Small intestine (tissue), 7 donors: ENCODE measurements at regions not wholly inside any gene's neighbourhood (a gene's known extent, or its start where the extent isn't known, plus 50 kb on each side); places are given as distances from the start of the nearest gene placed in this dataset.
A peak's percentile ranks its signal among the peaks of the same experiment; 100 is the strongest.

Source experiments
- DNase-seq, 2 donors: peaks; one replicate each; pipeline versions ENCODE4 v3.0.0 to v3.0.0-alpha.2; 2013
- FAIRE-seq: peaks from 2 replicates; lab custom pipeline; 2012; peaks lifted over from hg19 to GRCh38; lab: Jason Lieb, UNC
- H3K27ac ChIP-seq, 3 donors: one replicate each; pipeline ENCODE4 v1.5.1; 2013; ENCODE audit warnings: low read length in 2 of 3, mild to moderate bottlenecking in 2 of 3, control low read depth in 1 of 3, inconsistent platforms in 1 of 3, low read depth in 1 of 3, moderate library complexity in 1 of 3
- H3K27me3 ChIP-seq, 3 donors: one replicate each; pipeline ENCODE4 v1.6.1; 2013; ENCODE audit warnings: low read length in 3 of 3, inconsistent platforms in 1 of 3; ENCODE audit not compliant: control insufficient read depth in 3 of 3, insufficient read depth in 3 of 3
- H3K36me3 ChIP-seq, 3 donors: one replicate each; pipeline ENCODE4 v1.6.1; 2013; ENCODE audit warnings: low read length in 3 of 3, inconsistent platforms in 1 of 3, low read depth in 1 of 3, mild to moderate bottlenecking in 1 of 3, moderate library complexity in 1 of 3; ENCODE audit not compliant: control insufficient read depth in 3 of 3, insufficient read depth in 2 of 3
- H3K4me1 ChIP-seq, 3 donors: one replicate each; pipeline ENCODE4 v1.6.1; 2013; ENCODE audit warnings: low read length in 2 of 3, inconsistent platforms in 1 of 3, low read depth in 1 of 3, mild to moderate bottlenecking in 1 of 3, moderate library complexity in 1 of 3; ENCODE audit not compliant: control insufficient read depth in 3 of 3, insufficient read depth in 2 of 3
- H3K4me3 ChIP-seq, 3 donors: one replicate each; pipeline ENCODE4 v1.5.1; 2013; ENCODE audit warnings: low read length in 3 of 3, control low read depth in 1 of 3, inconsistent platforms in 1 of 3, low read depth in 1 of 3, mild to moderate bottlenecking in 1 of 3, moderate library complexity in 1 of 3
- H3K9me3 ChIP-seq, 2 donors: one replicate each; pipeline ENCODE4 v1.6.1; 2013; ENCODE audit warnings: low read depth in 1 of 2, low read length in 1 of 2; ENCODE audit not compliant: control insufficient read depth in 2 of 2, insufficient read depth in 1 of 2
- WGBS, 3 donors: extraction: QIAGEN DNeasy Blood & Tissue Kit; methylation state at CpG; one replicate each; pipeline ENCODE4 v1.1.7; 2013; 5-methylcytosine and 5-hydroxymethylcytosine counted together
- donor health status: healthy with polysubstance abuse.
- donor health status: control.
- donor health status: control.
- donor health status: Bipolar disorder and iron deficiency.
- donor health status: healthy.

DNA sequence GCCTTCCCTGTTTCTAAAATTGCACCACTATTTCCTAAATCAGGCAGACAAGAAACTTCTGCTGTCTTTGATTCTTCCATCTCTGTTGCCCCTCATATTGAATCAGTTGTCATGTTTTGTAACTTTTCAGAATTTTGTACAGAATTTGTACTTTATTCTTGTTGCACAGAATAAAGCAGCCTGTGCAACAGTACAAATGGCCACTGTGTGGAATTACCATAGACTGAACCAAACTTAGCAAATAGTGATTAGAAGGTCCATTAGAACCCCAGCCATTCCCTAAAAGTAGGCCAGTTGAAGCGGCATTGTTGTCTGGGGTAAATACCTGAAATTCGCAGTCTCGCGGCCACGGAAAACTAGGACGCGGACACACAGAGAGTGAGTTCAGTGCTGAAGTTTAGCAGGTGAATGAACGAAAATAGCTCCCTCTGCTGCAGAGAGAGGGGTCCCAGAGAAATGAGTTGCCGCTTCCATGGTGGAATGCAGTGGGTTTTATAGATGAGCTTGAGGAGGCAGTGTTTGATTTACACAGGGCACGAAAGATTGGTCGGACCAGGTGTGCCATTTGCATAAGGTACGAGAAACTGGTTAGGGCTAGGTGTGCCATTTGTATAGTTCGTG, 71.8 kb downstream of the C4orf33 start:
- Histone ChIP-seq H3K9me3 (no peaks in the 10 kb centered on the region), H3K27me3 (peaks cover 0 to 5% (median 5%) of the 10 kb centered on the region in 3 donors), H3K27ac (no peak overlapping the region), H3K4me1 (no peaks in the 10 kb centered on the region), H3K36me3 (no peaks in the 10 kb centered on the region), H3K4me3 (no peak overlapping the region)
- WGBS, 3 donors: 22 to 42% (median 37%) methylated on average over 13 of the region's 13 CpGs
- peak in 1 of 2 donors; percentile 45 for DNase-seq
- FAIRE-seq: no peak

DNA sequence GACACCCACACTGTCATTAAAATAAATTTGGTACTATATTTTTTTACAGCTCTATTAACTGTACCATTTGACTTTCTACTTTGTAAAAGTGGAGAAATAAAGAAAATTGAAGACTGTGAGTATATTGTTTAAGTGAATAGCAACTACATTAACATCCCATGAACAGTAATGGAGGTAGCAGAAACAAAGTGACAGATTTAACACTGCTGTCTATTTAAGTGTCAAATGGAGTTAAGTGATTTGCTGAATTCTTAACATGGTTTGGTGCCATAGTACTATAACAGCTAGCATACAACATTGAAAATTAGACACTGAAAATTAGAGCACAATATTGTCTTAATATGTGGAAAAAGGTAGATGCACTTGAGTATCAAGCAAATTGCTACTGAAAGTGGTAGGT, 76.2 kb downstream of the C4orf33 start:
- Histone ChIP-seq H3K9me3 (no peaks in the 10 kb centered on the region), H3K4me3 (no peak overlapping the region), H3K27ac (no peak overlapping the region), H3K36me3 (no peaks in the 10 kb centered on the region), H3K4me1 (no peaks in the 10 kb centered on the region), H3K27me3 (peaks cover 0 to 5% (median 5%) of the 10 kb centered on the region in 3 donors)
- FAIRE-seq (no peak), DNase-seq (no peak)

DNA sequence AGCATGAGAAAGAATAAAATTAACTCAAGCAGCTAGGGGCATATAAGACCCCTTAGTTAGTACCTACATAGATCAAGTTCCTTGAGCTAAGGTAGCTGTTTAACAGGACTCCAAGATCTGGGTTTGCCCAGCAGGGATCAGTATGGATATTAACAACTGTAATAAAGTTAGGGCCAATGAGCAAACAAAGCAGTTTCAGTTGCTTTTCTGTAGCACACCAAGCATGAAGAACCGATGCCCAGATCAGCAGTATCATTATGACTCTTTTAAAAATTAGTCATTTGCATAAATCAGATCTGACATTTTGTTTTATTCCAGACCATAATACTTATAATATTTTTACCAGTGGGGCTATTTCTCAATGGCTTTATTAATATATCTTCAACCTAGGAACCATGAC, 80.9 kb downstream of the C4orf33 start:
- Histone ChIP-seq H3K27me3 (no peaks in the 10 kb centered on the region), H3K27ac (no peak overlapping the region), H3K9me3 (no peaks in the 10 kb centered on the region), H3K36me3 (no peaks in the 10 kb centered on the region), H3K4me1 (no peaks in the 10 kb centered on the region), H3K4me3 (no peak overlapping the region)
- whole genome bisulfite sequencing, 3 donors: 43 to 76% (median 49%) methylated on average over 1 of the region's 1 CpG
- FAIRE-seq: no peak
- no peak for DNase-seq

DNA sequence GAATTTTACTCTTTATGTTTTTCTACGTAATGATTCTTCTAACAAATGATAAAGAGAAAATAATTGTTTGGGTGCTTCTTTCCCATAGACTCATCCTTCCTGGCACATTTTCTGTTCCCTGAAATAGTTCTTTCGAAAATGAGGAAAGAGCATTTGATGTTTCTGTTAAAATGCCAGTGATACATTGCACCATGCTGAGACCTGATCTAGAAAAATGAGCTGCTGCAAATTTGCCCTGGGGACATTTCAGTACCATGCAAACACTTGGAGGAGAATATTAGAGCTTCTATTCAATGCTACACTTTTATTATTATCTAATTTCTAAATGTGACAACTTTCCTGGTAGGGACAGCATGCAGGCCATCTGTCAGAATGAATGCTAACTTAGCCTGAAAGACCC, 83.3 kb downstream of the C4orf33 start:
- WGBS, 3 donors: 80 to 90% (median 83%) methylated on average over 2 of the region's 2 CpGs
- Histone ChIP-seq H3K9me3 (no peaks in the 10 kb centered on the region), H3K4me1 (no peaks in the 10 kb centered on the region), H3K4me3 (no peak overlapping the region), H3K27ac (no peak overlapping the region), H3K27me3 (no peaks in the 10 kb centered on the region), H3K36me3 (no peaks in the 10 kb centered on the region)
- FAIRE-seq: no peak
- no peak for DNase-seq

DNA sequence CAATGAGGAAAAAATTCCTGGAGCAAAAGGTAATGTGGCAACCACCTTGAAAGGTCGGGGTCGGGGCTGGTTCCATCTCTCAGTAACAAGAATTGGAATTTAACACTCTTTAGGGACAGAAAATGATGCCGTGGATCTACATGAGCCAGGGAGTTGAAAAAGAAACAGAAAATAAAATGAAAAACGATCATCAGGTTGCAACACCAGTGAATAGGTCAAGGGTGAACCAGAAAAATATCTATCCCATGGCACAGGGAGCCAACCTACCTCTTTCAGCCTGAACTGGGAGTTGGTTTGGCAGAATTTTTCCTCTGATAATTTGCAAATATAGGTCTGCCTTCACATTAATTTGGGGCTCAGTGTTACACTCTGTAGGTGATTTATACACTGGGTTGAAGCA, 93.7 kb downstream of the C4orf33 start:
- WGBS, 3 donors: 51 to 66% (median 53%) methylated on average over 4 of the region's 4 CpGs
- Histone ChIP-seq H3K9me3 (no peaks in the 10 kb centered on the region), H3K27me3 (no peaks in the 10 kb centered on the region), H3K4me1 (no peaks in the 10 kb centered on the region), H3K27ac (no peak overlapping the region), H3K36me3 (no peaks in the 10 kb centered on the region), H3K4me3 (no peak overlapping the region)
- no peak for DNase-seq
- FAIRE-seq: no peak

DNA sequence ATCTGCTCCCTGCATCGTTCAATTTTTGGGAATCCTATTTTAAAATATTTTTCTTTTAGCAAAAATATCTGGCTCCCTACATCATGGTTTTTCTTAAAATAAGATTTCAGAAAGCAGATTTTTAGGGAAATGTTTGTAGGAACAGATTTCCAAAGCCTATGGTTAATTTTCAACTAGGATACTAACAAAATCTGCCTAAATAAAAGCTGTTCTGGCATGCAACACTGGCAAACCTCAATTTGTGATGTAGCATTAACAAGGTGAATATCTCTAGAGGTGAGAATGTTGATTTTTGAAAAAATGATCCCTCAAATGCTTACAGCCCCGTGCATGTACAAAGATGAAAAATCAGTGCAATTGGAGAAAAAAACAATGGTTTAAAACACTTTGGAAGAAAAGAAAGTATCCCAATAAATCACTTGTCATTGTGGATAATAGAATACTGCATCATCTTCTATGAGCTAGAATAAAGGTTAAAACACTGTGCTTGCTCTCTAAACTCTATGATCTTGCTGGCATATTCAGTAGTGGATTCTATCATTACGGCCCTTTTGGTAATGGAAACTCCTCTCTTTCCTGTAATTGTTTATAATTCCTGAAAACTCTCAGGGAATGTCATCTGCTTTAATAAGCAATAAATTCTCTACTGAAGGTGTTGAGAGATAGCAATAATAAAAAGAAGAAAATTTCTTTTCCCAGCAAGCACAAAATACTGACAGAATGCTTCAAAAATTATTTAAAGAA, 97.6 kb downstream of the C4orf33 start:
- DNase-seq: no peak
- no peak overlapping the region for H3K4me3 ChIP-seq
- H3K27me3 ChIP-seq: no peaks in the 10 kb centered on the region
- H3K36me3 ChIP-seq: no peaks in the 10 kb centered on the region
- no peaks in the 10 kb centered on the region for H3K9me3 ChIP-seq
- WGBS, 3 donors: 73 to 82% (median 78%) methylated on average over 3 of the region's 3 CpGs
- FAIRE-seq: no peak
- no peaks in the 10 kb centered on the region for H3K4me1 ChIP-seq
- H3K27ac ChIP-seq: no peak overlapping the region

DNA sequence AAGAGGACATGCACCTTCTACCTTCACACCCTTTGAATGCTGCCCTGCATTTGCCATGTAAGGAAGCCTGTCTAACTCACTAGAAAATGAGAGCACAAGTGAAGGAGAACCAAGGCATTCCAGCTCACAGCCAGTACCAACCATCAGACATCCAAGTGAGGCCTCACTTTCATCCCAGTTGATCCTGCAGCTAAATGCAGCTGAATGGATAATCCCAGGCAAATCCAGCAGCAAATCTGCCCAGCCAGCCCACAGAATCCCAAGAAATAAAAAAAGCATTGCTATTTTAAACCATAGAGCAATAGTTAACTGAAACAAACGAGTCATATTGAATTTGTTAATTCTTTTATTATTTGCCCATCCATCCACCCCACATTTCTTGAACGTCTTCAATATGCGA, 112.5 kb downstream of the C4orf33 start:
- 77 to 86% (median 82%) methylated on average over 3 of the region's 3 CpGs for WGBS, 3 donors

DNA sequence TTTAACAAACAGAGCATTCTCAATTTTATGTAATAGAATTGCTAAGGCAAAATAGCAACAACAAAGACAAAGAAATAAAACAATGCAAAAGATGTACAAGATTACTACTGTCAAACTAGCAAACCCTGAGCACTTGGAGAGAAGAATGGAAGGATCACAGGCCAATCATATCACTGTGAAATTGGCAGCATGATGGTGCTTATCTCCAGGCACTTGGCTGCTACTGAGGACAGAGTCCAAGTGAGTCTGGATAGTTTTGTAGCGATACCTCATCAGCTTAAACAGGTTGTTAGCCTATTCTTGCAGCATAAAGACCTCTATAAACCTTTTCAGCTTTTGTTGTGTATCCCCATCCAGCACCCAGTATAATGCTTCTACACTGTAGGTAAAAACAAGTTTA, 117.7 kb downstream of the C4orf33 start:
- 19 to 60% (median 41%) methylated on average over 1 of the region's 1 CpG for WGBS, 3 donors
- Histone ChIP-seq H3K27ac (no peak overlapping the region), H3K4me3 (no peak overlapping the region), H3K4me1 (no peaks in the 10 kb centered on the region), H3K36me3 (no peaks in the 10 kb centered on the region), H3K9me3 (no peaks in the 10 kb centered on the region), H3K27me3 (no peaks in the 10 kb centered on the region)
- DNase-seq: peak in 1 of 2 donors; percentile 55
- no peak for FAIRE-seq

More for the DNA sequence above, 112.5 kb downstream of the C4orf33 start:
- H3K27me3 ChIP-seq: no peaks in the 10 kb centered on the region
- no peak overlapping the region for H3K4me3 ChIP-seq
- H3K27ac ChIP-seq: no peak overlapping the region
- FAIRE-seq (no peak), DNase-seq (no peak)
- H3K4me1 ChIP-seq: no peaks in the 10 kb centered on the region
- H3K36me3 ChIP-seq: no peaks in the 10 kb centered on the region
- H3K9me3 ChIP-seq: no peaks in the 10 kb centered on the region
